ENCODE measurements at regions not wholly inside any gene's neighbourhood (a gene's known extent, or its start where the extent isn't known, plus 50 kb on each side); places are given as distances from the start of the nearest gene placed in this dataset.

- Histone ChIP-seq H3K27ac (ENCODE audit: insufficient read depth, low read depth, low read length) (no peak overlapping the region), H3K79me2 (ENCODE audit: control insufficient read depth, insufficient read depth, low read length) (no peaks in the 10 kb centered on the region), H3K4me3 (replicated peaks in 1 of 3; ENCODE audit: insufficient read depth in 1 of 3, low read depth in 1 of 3, low read length in 3 of 3) (no peak overlapping the region), H3K4me2 (ENCODE audit: insufficient read depth, low read length) (no peak overlapping the region), H3K4me1 (ENCODE audit: control insufficient read depth, extremely low read depth, insufficient read depth, low read length) (peaks cover 11% of the 10 kb centered on the region), H3K9me1 (replicated peaks; ENCODE audit: control insufficient read depth, extremely low read depth, insufficient read depth, low read length) (no peaks in the 10 kb centered on the region), H3K9ac (replicated peaks; ENCODE audit: extremely low read depth, insufficient read depth, low read length) (no peak overlapping the region), H4K20me1 (replicated peaks; ENCODE audit: control insufficient read depth, extremely low read depth, insufficient read depth, low read length) (no peaks in the 10 kb centered on the region), H3K9me3 (replicated peaks; ENCODE audit: control insufficient read depth, insufficient read depth, low read length) (no peaks in the 10 kb centered on the region), H2AFZ (ENCODE audit: low read depth, low read length) (peak overlapping the region; percentile 14), H3K27me3 (ENCODE audit: control insufficient read depth in 2 of 2, insufficient read depth in 2 of 2, low read length in 2 of 2) (no peaks in the 10 kb centered on the region), H3K36me3 (ENCODE audit: control insufficient read depth in 2 of 2, extremely low read depth in 1 of 2, insufficient read depth in 2 of 2, low read length in 2 of 2) (no peaks in the 10 kb centered on the region)
- peak; percentile 39 for DNase-seq (ENCODE audit: low read depth, low spot score)
- TF ChIP-seq GATA2 (IDR thresholded peaks at IDR 0.05; ENCODE audit: insufficient read depth, insufficient read length, low read depth, low read length) = no peak
- no peak for TF ChIP-seq FOS (IDR thresholded peaks at IDR 0.05; ENCODE audit: borderline replicate concordance, insufficient read depth, low read length)
- no peak for TF ChIP-seq JUN (IDR thresholded peaks at IDR 0.05; ENCODE audit: borderline replicate concordance, insufficient read depth, insufficient read length, low read depth)
- no peak for TF ChIP-seq POLR2AphosphoS5 (IDR thresholded peaks at IDR 0.05; ENCODE audit: insufficient read depth, low read depth, low read length)
- TF ChIP-seq, protein P1, sequence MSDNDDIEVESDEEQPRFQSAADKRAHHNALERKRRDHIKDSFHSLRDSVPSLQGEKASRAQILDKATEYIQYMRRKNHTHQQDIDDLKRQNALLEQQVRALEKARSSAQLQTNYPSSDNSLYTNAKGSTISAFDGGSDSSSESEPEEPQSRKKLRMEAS (IDR thresholded peaks at IDR 0.05; ENCODE audit: insufficient read depth, insufficient read length) = no peak
- TF ChIP-seq POLR2A (IDR thresholded peaks at IDR 0.05; ENCODE audit: low read depth, low read length) = no peak
- FAIRE-seq = peak; percentile 55
- intact Hi-C loops (cut with micrococcal nuclease) = loop anchor here (2.0 kb wide), 1 partner anchor 53 kb away; no protein-coding TSS in a partner anchor
- BruUV-seq (replicated peaks) = no TSS peak
- CTCF ChIA-PET = interaction anchor here (0.6 to 1.8 kb wide), 6 partner anchors 10 to 122 kb away, joined by 3 to 7 read pairs (median 3); partner anchors contain the start of gene RAI14
- POLR2A ChIA-PET = interaction anchor here (0.6 kb wide), 1 partner anchor 52 kb away, joined by 3 read pairs; no protein-coding TSS in a partner anchor
- dilution Hi-C loops (cut with MboI; ENCODE audit: extremely low pct_ligation_motif_present, low sequenced_read_pairs) = no loop called here
Measured at GRCh38 chr5:34533582-34534522, 122.3 kb upstream of the RAI14 start.
